ENCODE measurements at regions not wholly inside any gene's neighbourhood (a gene's known extent, or its start where the extent isn't known, plus 50 kb on each side); places are given as distances from the start of the nearest gene placed in this dataset.
"Not testable (repeated sequence)": the region's sequence is repeated elsewhere in the genome, so short reads cannot be mapped to it uniquely, and the experiment has no call there.

DNA sequence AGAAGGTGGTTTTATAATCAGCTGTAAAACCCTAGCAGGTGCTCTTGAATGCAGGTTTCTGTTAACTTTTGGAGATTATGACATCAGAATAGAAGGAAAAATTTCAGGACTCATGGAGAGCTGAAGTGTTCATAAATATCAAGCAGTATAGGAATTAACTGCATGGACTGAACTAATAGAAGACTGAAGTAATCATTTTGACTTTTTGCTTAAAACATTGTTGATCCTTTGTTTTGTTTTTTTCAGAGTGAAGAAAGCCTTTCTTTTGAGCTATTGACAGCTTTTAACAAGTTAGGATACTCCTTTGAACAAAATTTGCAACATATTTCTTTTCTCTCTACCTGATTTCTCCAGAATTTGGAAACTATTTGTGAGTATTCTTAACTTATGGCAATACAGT, 70.6 kb upstream of the DAZL start:
- Histone ChIP-seq H3K4me3 (ENCODE audit: low read depth, low read length) (no peak overlapping the region), H3K9ac (ENCODE audit: low read depth, low read length) (no peak overlapping the region), H3K9me3 (ENCODE audit: control insufficient read depth, insufficient read depth, low read length) (peaks cover 8% of the 10 kb centered on the region), H3K36me3 (ENCODE audit: control insufficient read depth, insufficient read depth, low read length) (peaks cover 3% of the 10 kb centered on the region), H3K4me1 (ENCODE audit: control insufficient read depth, insufficient read depth, low read length) (peaks cover 15% of the 10 kb centered on the region), H3K27me3 (ENCODE audit: control insufficient read depth, insufficient read depth, low read length) (no peaks in the 10 kb centered on the region)

DNA sequence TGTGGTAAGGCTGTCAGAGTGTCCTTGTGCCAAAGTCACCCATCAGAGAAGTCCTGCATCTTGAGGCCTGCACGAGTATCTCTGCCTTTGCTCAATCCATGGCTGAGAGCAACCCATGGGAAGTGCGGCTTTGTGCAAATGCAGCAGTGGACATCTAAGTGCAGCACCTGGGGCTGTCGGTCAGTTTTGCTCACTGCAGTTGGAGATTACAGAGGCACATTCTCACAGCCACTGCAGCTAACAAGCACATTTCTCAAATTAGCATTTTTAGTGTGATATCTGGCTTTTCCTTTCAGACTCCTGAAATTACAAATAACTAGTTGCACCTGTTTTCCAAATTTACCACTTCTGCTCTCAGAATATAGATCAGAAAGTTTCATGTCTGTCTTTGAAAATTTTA, 81.5 kb upstream of the DAZL start:
- H3K9ac ChIP-seq (ENCODE audit: low read depth, low read length) = no peak overlapping the region
- no peaks in the 10 kb centered on the region for H3K27me3 ChIP-seq (ENCODE audit: control insufficient read depth, insufficient read depth, low read length)
- peak overlapping the region; percentile 9 for H3K4me3 ChIP-seq (ENCODE audit: low read depth, low read length)
- H3K36me3 ChIP-seq (ENCODE audit: control insufficient read depth, insufficient read depth, low read length) = peaks cover 6% of the 10 kb centered on the region
- peaks cover 10% of the 10 kb centered on the region for H3K9me3 ChIP-seq (ENCODE audit: control insufficient read depth, insufficient read depth, low read length)
- H3K4me1 ChIP-seq (ENCODE audit: control insufficient read depth, insufficient read depth, low read length) = no peaks in the 10 kb centered on the region

- H3K9me3 ChIP-seq (ENCODE audit: control insufficient read depth, insufficient read depth, low read length) = peaks cover 10% of the 10 kb centered on the region
- H3K4me1 ChIP-seq (ENCODE audit: control insufficient read depth, insufficient read depth, low read length) = no peaks in the 10 kb centered on the region
- H3K27me3 ChIP-seq (ENCODE audit: control insufficient read depth, insufficient read depth, low read length) = no peaks in the 10 kb centered on the region
- no peak overlapping the region for H3K9ac ChIP-seq (ENCODE audit: low read depth, low read length)
- no peak overlapping the region for H3K4me3 ChIP-seq (ENCODE audit: low read depth, low read length)
- peaks cover 6% of the 10 kb centered on the region for H3K36me3 ChIP-seq (ENCODE audit: control insufficient read depth, insufficient read depth, low read length)
These were observed 82.0 kb upstream of the DAZL start for GRCh38 chr3:16687221-16687620.

DNA sequence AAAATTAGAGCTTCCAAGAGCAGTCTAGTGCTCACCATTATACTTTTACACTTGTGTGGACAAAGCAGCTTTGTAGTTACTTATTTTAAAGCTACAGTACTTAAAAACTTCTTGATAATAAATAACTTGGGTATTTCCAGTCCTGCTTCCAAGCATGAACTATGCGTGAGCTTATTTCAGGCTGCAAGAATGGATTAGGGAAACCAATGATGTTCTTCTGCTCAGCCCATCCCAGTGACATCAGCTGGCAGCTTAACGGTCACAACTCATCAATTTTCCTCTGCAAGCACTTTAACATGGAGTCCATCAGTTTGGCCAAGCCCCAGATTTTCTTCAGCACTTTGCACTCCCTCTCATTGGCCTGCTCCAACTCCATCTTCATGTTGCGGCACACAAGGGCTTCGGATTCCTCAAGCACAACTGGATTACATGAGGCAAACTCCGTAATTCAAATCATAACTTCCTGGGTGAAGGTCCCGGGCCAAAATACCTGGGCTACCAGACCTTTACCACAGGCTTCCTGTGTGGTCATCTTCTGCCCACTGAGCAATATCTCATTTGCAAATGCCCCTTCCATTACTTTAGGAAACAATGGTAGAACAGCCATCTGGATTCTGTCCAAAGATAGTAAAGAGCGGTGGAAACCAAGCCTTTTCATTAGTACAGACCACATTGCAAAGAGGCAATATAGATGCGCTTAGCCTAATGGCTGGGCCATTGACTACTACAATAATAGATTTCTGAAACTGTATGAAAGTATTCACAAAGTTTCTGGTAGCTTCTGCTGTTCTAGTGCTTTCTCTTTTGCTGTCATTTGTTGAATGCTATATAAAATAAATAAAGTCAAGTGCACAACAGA, 87.5 kb upstream of the DAZL start:
- H3K9ac ChIP-seq (ENCODE audit: low read depth, low read length) = no peak overlapping the region
- peaks cover 6% of the 10 kb centered on the region for H3K36me3 ChIP-seq (ENCODE audit: control insufficient read depth, insufficient read depth, low read length)
- no peaks in the 10 kb centered on the region for H3K27me3 ChIP-seq (ENCODE audit: control insufficient read depth, insufficient read depth, low read length)
- peaks cover 7% of the 10 kb centered on the region for H3K9me3 ChIP-seq (ENCODE audit: control insufficient read depth, insufficient read depth, low read length)
- no peak overlapping the region for H3K4me3 ChIP-seq (ENCODE audit: low read depth, low read length)
- H3K4me1 ChIP-seq (ENCODE audit: control insufficient read depth, insufficient read depth, low read length) = no peaks in the 10 kb centered on the region

DNA sequence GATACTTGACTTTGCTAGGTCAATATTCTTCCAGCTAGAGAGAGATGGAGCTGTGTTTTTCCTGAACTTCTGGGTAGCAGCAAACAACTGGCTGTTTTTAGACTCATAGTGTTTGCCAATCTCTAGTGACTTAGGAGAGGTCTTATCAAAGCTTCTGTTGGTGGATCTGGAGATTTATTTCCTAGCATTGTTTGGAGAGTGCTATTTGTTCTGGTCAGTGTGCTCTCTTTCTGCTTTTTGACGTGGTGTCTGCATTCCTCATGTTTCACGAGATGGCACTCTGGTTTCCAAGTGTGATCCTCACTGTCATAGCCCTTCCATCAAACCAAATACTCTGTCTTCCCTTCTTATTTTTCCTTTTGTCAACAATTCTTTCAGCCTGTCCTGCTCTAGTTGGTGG, 88.6 kb upstream of the DAZL start:
- Histone ChIP-seq H3K4me1 (ENCODE audit: control insufficient read depth, insufficient read depth, low read length) (peaks cover 8% of the 10 kb centered on the region), H3K9ac (ENCODE audit: low read depth, low read length) (no peak overlapping the region), H3K9me3 (ENCODE audit: control insufficient read depth, insufficient read depth, low read length) (peaks cover 7% of the 10 kb centered on the region), H3K36me3 (ENCODE audit: control insufficient read depth, insufficient read depth, low read length) (peaks cover 6% of the 10 kb centered on the region), H3K27me3 (ENCODE audit: control insufficient read depth, insufficient read depth, low read length) (no peaks in the 10 kb centered on the region), H3K4me3 (ENCODE audit: low read depth, low read length) (no peak overlapping the region)

DNA sequence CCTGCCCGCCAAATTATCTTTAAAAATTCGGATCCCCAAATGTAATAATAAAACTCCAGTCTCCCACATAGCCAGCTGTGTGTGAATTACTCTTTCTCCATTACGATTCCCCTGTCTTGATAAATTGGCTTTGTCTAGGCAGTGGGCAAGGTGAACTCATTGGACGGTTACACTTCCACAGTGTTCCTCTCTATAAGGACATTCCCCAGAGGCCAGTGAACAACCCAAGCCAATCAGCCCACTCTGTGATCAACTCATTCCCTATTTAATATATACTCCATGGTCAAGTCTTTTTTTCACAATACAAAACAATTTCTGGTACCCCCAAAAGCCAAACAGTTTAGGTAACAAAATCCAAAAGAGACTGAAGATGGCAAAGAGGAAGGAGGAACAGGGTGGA, 90.5 kb upstream of the DAZL start:
- H3K36me3 ChIP-seq (ENCODE audit: control insufficient read depth, insufficient read depth, low read length) = peaks cover 6% of the 10 kb centered on the region
- H3K27me3 ChIP-seq (ENCODE audit: control insufficient read depth, insufficient read depth, low read length) = no peaks in the 10 kb centered on the region
- H3K9me3 ChIP-seq (ENCODE audit: control insufficient read depth, insufficient read depth, low read length) = no peaks in the 10 kb centered on the region
- peak overlapping the region; percentile 27 for H3K4me3 ChIP-seq (ENCODE audit: low read depth, low read length)
- no peak overlapping the region for H3K9ac ChIP-seq (ENCODE audit: low read depth, low read length)
- H3K4me1 ChIP-seq (ENCODE audit: control insufficient read depth, insufficient read depth, low read length) = peaks cover 8% of the 10 kb centered on the region

DNA sequence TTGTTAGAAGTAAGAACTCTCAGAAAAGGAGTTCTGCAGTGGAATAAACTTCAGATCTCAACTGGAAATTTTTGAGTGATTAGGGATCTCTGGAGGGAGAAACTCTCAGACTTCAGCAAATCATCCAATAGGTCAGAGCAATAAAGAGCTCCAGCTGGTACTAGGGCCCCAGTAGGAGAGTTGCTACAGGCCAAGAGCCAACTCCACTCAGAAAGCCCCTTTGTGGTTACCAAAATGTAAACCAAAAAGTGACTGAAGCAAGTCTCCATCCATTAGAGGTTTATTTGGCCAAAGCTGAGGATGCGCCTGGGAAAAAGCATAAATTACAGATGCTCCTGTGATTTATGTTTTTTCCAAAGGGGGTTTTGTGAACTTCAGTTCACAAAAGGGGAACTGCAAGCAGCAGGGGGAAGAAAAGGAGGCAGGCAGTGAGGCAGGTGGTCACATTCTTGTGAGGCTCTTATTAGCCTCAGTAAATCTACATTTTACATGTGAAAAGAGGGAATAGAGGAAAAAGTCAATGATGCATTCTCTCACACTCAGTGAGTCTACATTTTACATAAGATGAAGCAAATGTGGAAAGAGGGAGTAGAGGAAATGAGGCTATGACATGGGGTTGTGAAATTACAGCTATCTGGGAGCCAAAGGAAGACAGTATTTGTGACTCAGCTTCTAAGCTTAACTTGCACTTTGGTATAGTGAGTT, 92.4 kb upstream of the DAZL start:
- no peaks in the 10 kb centered on the region for H3K36me3 ChIP-seq (ENCODE audit: control insufficient read depth, insufficient read depth, low read length)
- no peaks in the 10 kb centered on the region for H3K27me3 ChIP-seq (ENCODE audit: control insufficient read depth, insufficient read depth, low read length)
- no peaks in the 10 kb centered on the region for H3K9me3 ChIP-seq (ENCODE audit: control insufficient read depth, insufficient read depth, low read length)
- peak overlapping the region; percentile 47 for H3K9ac ChIP-seq (ENCODE audit: low read depth, low read length)
- H3K4me1 ChIP-seq (ENCODE audit: control insufficient read depth, insufficient read depth, low read length) = peaks cover 8% of the 10 kb centered on the region
- peak overlapping the region; percentile 27 for H3K4me3 ChIP-seq (ENCODE audit: low read depth, low read length)

- no peaks in the 10 kb centered on the region for H3K9me3 ChIP-seq (ENCODE audit: control insufficient read depth, insufficient read depth, low read length)
- no peaks in the 10 kb centered on the region for H3K27me3 ChIP-seq (ENCODE audit: control insufficient read depth, insufficient read depth, low read length)
- H3K4me3 ChIP-seq (ENCODE audit: low read depth, low read length) = no peak overlapping the region
- no peaks in the 10 kb centered on the region for H3K36me3 ChIP-seq (ENCODE audit: control insufficient read depth, insufficient read depth, low read length)
- H3K9ac ChIP-seq (ENCODE audit: low read depth, low read length) = no peak overlapping the region
- H3K4me1 ChIP-seq (ENCODE audit: control insufficient read depth, insufficient read depth, low read length) = peaks cover 8% of the 10 kb centered on the region
These were observed 95.4 kb upstream of the DAZL start for GRCh38 chr3:16700651-16701050.

DNA sequence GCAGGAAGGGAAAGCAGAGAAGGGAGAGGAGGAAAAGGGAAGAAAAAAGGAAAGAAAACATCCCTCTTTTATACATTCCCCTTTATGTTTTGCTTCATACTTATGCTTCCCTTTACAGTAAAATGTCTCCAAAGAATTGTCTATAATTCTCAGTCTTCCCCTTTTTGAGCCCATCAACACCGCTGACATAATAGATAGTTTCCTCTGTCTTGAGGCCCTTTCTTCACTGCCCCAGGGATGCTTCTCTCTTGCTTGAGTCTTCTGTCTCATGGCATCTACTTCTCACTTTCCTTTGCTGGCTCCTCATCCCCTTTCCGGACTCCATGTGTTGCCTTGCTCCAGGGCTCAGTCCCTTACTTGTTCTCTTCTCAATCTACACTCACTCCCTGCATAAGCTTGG, 99.7 kb upstream of the DAZL start:
- no peaks in the 10 kb centered on the region for H3K9me3 ChIP-seq (ENCODE audit: control insufficient read depth, insufficient read depth, low read length)
- no peaks in the 10 kb centered on the region for H3K36me3 ChIP-seq (ENCODE audit: control insufficient read depth, insufficient read depth, low read length)
- no peak overlapping the region for H3K9ac ChIP-seq (ENCODE audit: low read depth, low read length)
- H3K4me3 ChIP-seq (ENCODE audit: low read depth, low read length) = no peak overlapping the region
- no peaks in the 10 kb centered on the region for H3K27me3 ChIP-seq (ENCODE audit: control insufficient read depth, insufficient read depth, low read length)
- no peaks in the 10 kb centered on the region for H3K4me1 ChIP-seq (ENCODE audit: control insufficient read depth, insufficient read depth, low read length)

GRCh38 chr3:16707260-16707659, 102.0 kb upstream of the DAZL start:
- H3K4me1 ChIP-seq (ENCODE audit: control insufficient read depth, insufficient read depth, low read length) = no peaks in the 10 kb centered on the region

GRCh38 chr3:16708285-16708684, 103.1 kb upstream of the DAZL start:
- H3K9me3 ChIP-seq (ENCODE audit: control insufficient read depth, insufficient read depth, low read length) = no peaks in the 10 kb centered on the region
- H3K36me3 ChIP-seq (ENCODE audit: control insufficient read depth, insufficient read depth, low read length) = no peaks in the 10 kb centered on the region
- no peaks in the 10 kb centered on the region for H3K27me3 ChIP-seq (ENCODE audit: control insufficient read depth, insufficient read depth, low read length)
- no peaks in the 10 kb centered on the region for H3K4me1 ChIP-seq (ENCODE audit: control insufficient read depth, insufficient read depth, low read length)
- no peak overlapping the region for H3K9ac ChIP-seq (ENCODE audit: low read depth, low read length)
- H3K4me3 ChIP-seq (ENCODE audit: low read depth, low read length) = no peak overlapping the region

More at GRCh38 chr3:16707260-16707659, 102.0 kb upstream of the DAZL start:
- Histone ChIP-seq H3K9me3 (ENCODE audit: control insufficient read depth, insufficient read depth, low read length) (no peaks in the 10 kb centered on the region), H3K9ac (ENCODE audit: low read depth, low read length) (no peak overlapping the region), H3K4me3 (ENCODE audit: low read depth, low read length) (no peak overlapping the region), H3K27me3 (ENCODE audit: control insufficient read depth, insufficient read depth, low read length) (no peaks in the 10 kb centered on the region), H3K36me3 (ENCODE audit: control insufficient read depth, insufficient read depth, low read length) (no peaks in the 10 kb centered on the region)

GRCh38 chr3:16711691-16712090, 106.5 kb upstream of the DAZL start:
- H3K9ac ChIP-seq (ENCODE audit: low read depth, low read length); H3K9me3 ChIP-seq (ENCODE audit: control insufficient read depth, insufficient read depth, low read length); H3K4me3 ChIP-seq (ENCODE audit: low read depth, low read length); H3K36me3 ChIP-seq (ENCODE audit: control insufficient read depth, insufficient read depth, low read length); H3K27me3 ChIP-seq (ENCODE audit: control insufficient read depth, insufficient read depth, low read length); H3K4me1 ChIP-seq (ENCODE audit: control insufficient read depth, insufficient read depth, low read length): not testable (repeated sequence)

Data from iPS-15b (cell line).